Testis (tissue), 2 donors: ENCODE measurements at regions not wholly inside any gene's neighbourhood (a gene's known extent, or its start where the extent isn't known, plus 50 kb on each side); places are given as distances from the start of the nearest gene placed in this dataset.

ENCODE experiments used
- CTCF ChIP-seq, 3 experiments: fragments of 450-650 bp in 2 of 3; fragments of 200-600 bp in 1 of 3; sonication (generic) in 1 of 3; IDR thresholded peaks; one replicate each; pipeline ENCODE4 v1.5.1; 2016 to 2019; ENCODE audit warnings: antibody characterized with exemption in 3 of 3, mild to moderate bottlenecking in 2 of 3, moderate library complexity in 1 of 3
- POLR2A ChIP-seq: fragments of 450-650 bp; IDR thresholded peaks from one replicate; pipeline ENCODE4 v1.6.1; 2017; ENCODE audit warnings: antibody characterized with exemption, mild to moderate bottlenecking, moderate library complexity

GRCh38 chr22:48299801-48300200, 1527.9 kb downstream of the BRD1 start:
- TF ChIP-seq CTCF (IDR thresholded peaks at IDR 0.05) = no peak
- TF ChIP-seq POLR2A = no peak
